ENCODE measurements at regions not wholly inside any gene's neighbourhood (a gene's known extent, or its start where the extent isn't known, plus 50 kb on each side); places are given as distances from the start of the nearest gene placed in this dataset.

- TF ChIP-seq ZSCAN31 (CRISPR knock-in tag; IDR thresholded peaks at IDR 0.05; ENCODE audit: low read depth) (no peak), NFRKB (IDR thresholded peaks at IDR 0.05) (no peak), ZNF556 (CRISPR knock-in tag; IDR thresholded peaks at IDR 0.05; ENCODE audit: borderline replicate concordance) (no peak), ZFAT (CRISPR knock-in tag; conservative IDR thresholded peaks at IDR 0.05) (no peak), TEAD3 (CRISPR knock-in tag; optimal IDR thresholded peaks at IDR 0.05; ENCODE audit: borderline replicate concordance) (peak; percentile 60), NCOA2 (CRISPR knock-in tag; IDR thresholded peaks at IDR 0.05) (no peak), FOXA3 (CRISPR knock-in tag; IDR thresholded peaks at IDR 0.05) (peak; percentile 48; the same call in 1 of the 2 replicates), GABPB1 (CRISPR knock-in tag; IDR thresholded peaks at IDR 0.05) (peak; percentile 78), BCL3 (CRISPR knock-in tag; IDR thresholded peaks at IDR 0.05) (no peak), MXD1 (CRISPR knock-in tag; IDR thresholded peaks at IDR 0.05) (no peak), HOXA3 (CRISPR knock-in tag; IDR thresholded peaks at IDR 0.05) (0 out of 2 replicates have a peak, but pooled peaks have one; percentile 66), ZBTB8A (CRISPR knock-in tag; IDR thresholded peaks at IDR 0.05; ENCODE audit: borderline replicate concordance, low read depth) (no peak), ISL2 (CRISPR knock-in tag; IDR thresholded peaks at IDR 0.05) (no peak), ZBTB14 (CRISPR knock-in tag; IDR thresholded peaks at IDR 0.05) (no peak)
- TF ChIP-seq, protein P1, sequence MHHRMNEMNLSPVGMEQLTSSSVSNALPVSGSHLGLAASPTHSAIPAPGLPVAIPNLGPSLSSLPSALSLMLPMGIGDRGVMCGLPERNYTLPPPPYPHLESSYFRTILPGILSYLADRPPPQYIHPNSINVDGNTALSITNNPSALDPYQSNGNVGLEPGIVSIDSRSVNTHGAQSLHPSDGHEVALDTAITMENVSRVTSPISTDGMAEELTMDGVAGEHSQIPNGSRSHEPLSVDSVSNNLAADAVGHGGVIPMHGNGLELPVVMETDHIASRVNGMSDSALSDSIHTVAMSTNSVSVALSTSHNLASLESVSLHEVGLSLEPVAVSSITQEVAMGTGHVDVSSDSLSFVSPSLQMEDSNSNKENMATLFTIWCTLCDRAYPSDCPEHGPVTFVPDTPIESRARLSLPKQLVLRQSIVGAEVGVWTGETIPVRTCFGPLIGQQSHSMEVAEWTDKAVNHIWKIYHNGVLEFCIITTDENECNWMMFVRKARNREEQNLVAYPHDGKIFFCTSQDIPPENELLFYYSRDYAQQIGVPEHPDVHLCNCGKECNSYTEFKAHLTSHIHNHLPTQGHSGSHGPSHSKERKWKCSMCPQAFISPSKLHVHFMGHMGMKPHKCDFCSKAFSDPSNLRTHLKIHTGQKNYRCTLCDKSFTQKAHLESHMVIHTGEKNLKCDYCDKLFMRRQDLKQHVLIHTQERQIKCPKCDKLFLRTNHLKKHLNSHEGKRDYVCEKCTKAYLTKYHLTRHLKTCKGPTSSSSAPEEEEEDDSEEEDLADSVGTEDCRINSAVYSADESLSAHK (CRISPR knock-in tag; IDR thresholded peaks at IDR 0.05; ENCODE audit: borderline replicate concordance) = no peak
- TF ChIP-seq, protein P2, sequence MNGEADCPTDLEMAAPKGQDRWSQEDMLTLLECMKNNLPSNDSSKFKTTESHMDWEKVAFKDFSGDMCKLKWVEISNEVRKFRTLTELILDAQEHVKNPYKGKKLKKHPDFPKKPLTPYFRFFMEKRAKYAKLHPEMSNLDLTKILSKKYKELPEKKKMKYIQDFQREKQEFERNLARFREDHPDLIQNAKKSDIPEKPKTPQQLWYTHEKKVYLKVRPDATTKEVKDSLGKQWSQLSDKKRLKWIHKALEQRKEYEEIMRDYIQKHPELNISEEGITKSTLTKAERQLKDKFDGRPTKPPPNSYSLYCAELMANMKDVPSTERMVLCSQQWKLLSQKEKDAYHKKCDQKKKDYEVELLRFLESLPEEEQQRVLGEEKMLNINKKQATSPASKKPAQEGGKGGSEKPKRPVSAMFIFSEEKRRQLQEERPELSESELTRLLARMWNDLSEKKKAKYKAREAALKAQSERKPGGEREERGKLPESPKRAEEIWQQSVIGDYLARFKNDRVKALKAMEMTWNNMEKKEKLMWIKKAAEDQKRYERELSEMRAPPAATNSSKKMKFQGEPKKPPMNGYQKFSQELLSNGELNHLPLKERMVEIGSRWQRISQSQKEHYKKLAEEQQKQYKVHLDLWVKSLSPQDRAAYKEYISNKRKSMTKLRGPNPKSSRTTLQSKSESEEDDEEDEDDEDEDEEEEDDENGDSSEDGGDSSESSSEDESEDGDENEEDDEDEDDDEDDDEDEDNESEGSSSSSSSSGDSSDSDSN (CRISPR knock-in tag; IDR thresholded peaks at IDR 0.05) = peak; percentile 38; the same call in 1 of the 2 replicates
These were observed 1430.7 kb downstream of the BRD1 start (continued) for GRCh38 chr22:48396785-48397530.

Measured in HepG2 (cell line).